ENCODE measurements at regions not wholly inside any gene's neighbourhood (a gene's known extent, or its start where the extent isn't known, plus 50 kb on each side); places are given as distances from the start of the nearest gene placed in this dataset.

DNA sequence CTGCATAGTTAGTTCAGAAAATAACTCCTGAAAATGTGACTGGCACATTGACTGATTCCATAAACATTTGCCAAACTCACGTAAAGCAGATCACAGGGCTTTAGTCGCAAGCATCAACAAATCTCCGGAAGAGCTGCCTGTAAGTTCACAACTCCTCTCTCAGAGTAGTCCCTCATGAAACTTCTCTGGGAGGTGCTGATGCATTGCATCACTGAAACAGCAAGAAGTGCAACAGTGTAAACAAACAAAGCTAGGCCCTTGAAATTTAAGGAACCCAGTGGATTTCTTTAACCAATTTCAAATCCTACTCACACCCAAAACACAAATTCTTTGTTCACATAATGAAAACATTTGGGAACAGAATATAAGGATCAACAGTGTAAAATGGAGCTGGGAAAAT lies 1691.7 kb upstream of the FLRT2 start:
- no peaks in the 10 kb centered on the region for H3K27me3 ChIP-seq
- 72 to 86% methylated on average over 3 of the region's 3 CpGs for WGBS, 2 donors
- H3K4me1 ChIP-seq: no peaks in the 10 kb centered on the region

DNA sequence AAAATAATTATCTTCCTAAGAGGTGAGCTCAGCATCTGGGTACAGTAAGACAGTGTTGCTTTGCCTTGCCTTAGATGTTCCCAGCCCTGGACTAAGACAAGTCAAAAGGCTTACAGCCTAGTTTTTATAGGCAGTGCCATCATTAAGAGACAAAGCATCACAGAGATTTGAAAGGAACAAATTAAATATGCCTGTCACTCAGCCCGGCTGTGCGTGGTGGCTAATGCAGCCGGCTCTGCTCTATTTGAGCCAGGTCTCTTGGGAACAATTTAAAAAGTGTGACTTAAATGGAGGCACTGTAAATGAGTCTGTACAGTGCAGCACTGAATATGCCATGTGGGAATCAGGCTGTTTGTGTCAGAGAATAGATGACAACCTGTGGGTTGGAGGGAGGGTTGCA lies 1687.4 kb upstream of the FLRT2 start:
- TF ChIP-seq, protein P1, sequence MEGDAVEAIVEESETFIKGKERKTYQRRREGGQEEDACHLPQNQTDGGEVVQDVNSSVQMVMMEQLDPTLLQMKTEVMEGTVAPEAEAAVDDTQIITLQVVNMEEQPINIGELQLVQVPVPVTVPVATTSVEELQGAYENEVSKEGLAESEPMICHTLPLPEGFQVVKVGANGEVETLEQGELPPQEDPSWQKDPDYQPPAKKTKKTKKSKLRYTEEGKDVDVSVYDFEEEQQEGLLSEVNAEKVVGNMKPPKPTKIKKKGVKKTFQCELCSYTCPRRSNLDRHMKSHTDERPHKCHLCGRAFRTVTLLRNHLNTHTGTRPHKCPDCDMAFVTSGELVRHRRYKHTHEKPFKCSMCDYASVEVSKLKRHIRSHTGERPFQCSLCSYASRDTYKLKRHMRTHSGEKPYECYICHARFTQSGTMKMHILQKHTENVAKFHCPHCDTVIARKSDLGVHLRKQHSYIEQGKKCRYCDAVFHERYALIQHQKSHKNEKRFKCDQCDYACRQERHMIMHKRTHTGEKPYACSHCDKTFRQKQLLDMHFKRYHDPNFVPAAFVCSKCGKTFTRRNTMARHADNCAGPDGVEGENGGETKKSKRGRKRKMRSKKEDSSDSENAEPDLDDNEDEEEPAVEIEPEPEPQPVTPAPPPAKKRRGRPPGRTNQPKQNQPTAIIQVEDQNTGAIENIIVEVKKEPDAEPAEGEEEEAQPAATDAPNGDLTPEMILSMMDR (IDR thresholded peaks at IDR 0.05): no peak
- TF ChIP-seq POLR2A (IDR thresholded peaks at IDR 0.05) (no peak), EP300 (IDR thresholded peaks at IDR 0.05) (no peak), POLR2AphosphoS5 (IDR thresholded peaks at IDR 0.05) (no peak)
- H3K36me3 ChIP-seq: no peaks in the 10 kb centered on the region
- no peaks in the 10 kb centered on the region for H3K9me3 ChIP-seq
- no peaks in the 10 kb centered on the region for H3K4me1 ChIP-seq
- no peak overlapping the region for H3K27ac ChIP-seq
- H3K4me3 ChIP-seq: no peak overlapping the region
- H3K27me3 ChIP-seq: no peaks in the 10 kb centered on the region
- 81 to 83% methylated on average over 3 of the region's 3 CpGs for WGBS, 2 donors
- no peak for DNase-seq
- no peak for ATAC-seq (ENCODE audit: low FRiP score in 2 of 2)

More for the DNA sequence above, 1691.7 kb upstream of the FLRT2 start:
- no peak overlapping the region for H3K4me3 ChIP-seq
- no peak for ATAC-seq (ENCODE audit: low FRiP score in 2 of 2)
- no peaks in the 10 kb centered on the region for H3K9me3 ChIP-seq
- no peaks in the 10 kb centered on the region for H3K36me3 ChIP-seq
- DNase-seq: no peak
- no peak for TF ChIP-seq POLR2A (IDR thresholded peaks at IDR 0.05)
- TF ChIP-seq, protein P1 (IDR thresholded peaks at IDR 0.05): no peak
- no peak for TF ChIP-seq POLR2AphosphoS5 (IDR thresholded peaks at IDR 0.05)
- TF ChIP-seq EP300 (IDR thresholded peaks at IDR 0.05): no peak
- no peak overlapping the region for H3K27ac ChIP-seq

DNA sequence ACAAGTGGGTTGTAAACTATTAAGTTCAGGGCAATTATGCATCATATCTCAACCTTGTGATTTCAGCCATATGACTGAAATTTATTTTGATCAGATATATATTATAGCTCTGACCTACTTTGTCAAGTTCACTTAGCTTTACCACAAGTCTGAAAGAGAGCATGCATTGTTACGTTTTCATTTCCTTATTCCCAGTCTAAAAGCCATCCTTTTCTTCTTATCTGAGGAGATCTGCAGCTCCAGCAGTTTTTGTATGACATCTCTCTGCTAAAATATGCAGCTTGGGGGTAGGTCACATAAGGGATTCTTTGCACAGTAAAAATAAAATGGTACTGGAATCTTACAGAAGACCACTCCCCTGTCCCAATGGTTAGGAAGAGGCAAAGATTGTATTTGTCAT lies 1682.8 kb upstream of the FLRT2 start:
- Histone ChIP-seq H3K4me1 (no peaks in the 10 kb centered on the region), H3K36me3 (no peaks in the 10 kb centered on the region), H3K4me3 (no peak overlapping the region), H3K9me3 (no peaks in the 10 kb centered on the region), H3K27me3 (no peaks in the 10 kb centered on the region), H3K27ac (no peak overlapping the region)
- DNase-seq (no peak), ATAC-seq (ENCODE audit: low FRiP score in 2 of 2) (no peak)
- WGBS, 2 donors: 52 to 59% methylated on average over 1 of the region's 1 CpG
- no peak for TF ChIP-seq POLR2A (IDR thresholded peaks at IDR 0.05)
- TF ChIP-seq, protein P1 (IDR thresholded peaks at IDR 0.05): no peak
- no peak for TF ChIP-seq EP300 (IDR thresholded peaks at IDR 0.05)
- TF ChIP-seq POLR2AphosphoS5 (IDR thresholded peaks at IDR 0.05): no peak

DNA sequence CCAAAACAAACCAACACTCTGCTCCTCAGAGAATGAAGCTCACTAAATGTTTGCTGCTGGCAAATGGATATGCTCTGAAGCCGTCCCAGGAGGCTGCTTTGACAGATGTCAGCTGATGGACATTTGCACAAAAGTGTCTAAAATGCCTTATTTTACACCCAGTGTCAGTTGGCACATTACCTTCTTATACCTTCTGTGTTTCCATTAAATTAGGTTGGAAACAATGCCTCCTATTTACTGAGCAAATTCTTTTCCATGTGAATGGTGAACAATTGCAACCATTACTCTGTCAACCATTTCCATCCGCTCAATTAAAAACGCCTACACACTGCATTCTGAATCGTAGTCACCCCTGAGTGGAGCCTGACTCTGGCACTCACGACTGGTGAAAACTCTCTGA lies 1679.9 kb upstream of the FLRT2 start:
- no peaks in the 10 kb centered on the region for H3K4me1 ChIP-seq
- ATAC-seq (ENCODE audit: low FRiP score in 2 of 2) (no peak), DNase-seq (no peak)
- no peaks in the 10 kb centered on the region for H3K36me3 ChIP-seq
- no peaks in the 10 kb centered on the region for H3K9me3 ChIP-seq
- WGBS, 2 donors: 69 to 70% methylated on average over 5 of the region's 5 CpGs
- no peaks in the 10 kb centered on the region for H3K27me3 ChIP-seq
- no peak overlapping the region for H3K27ac ChIP-seq
- H3K4me3 ChIP-seq: no peak overlapping the region
- TF ChIP-seq POLR2A (IDR thresholded peaks at IDR 0.05) (no peak), EP300 (IDR thresholded peaks at IDR 0.05) (no peak), POLR2AphosphoS5 (IDR thresholded peaks at IDR 0.05) (no peak)
- TF ChIP-seq, protein P1 (IDR thresholded peaks at IDR 0.05): no peak

DNA sequence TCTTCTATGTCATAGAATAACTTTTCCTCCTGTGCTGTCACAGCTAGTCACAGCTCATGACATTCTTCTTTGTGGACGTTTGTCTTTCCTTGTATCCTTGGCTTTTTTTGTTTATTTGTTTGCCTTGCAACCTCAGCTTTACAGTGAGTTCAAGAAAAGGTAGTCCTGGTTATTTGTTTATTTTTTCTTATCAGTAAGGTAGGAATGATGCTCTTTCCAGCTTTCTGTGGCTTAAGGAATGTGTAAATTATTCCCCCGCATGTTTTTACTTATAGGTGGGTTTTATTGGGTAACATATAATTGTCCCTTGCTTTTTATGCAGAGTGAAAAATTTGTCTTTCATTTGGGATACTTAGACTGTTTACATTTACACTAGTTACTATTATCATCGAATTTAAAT lies 1673.6 kb upstream of the FLRT2 start:
- ATAC-seq (ENCODE audit: low FRiP score in 2 of 2) (no peak), DNase-seq (no peak)
- H3K9me3 ChIP-seq: no peaks in the 10 kb centered on the region
- no peaks in the 10 kb centered on the region for H3K27me3 ChIP-seq
- H3K4me3 ChIP-seq: no peak overlapping the region
- WGBS, 2 donors: 50 to 59% methylated on average over 3 of the region's 3 CpGs
- no peaks in the 10 kb centered on the region for H3K4me1 ChIP-seq
- H3K27ac ChIP-seq: no peak overlapping the region
- no peaks in the 10 kb centered on the region for H3K36me3 ChIP-seq
- TF ChIP-seq, protein P1 (IDR thresholded peaks at IDR 0.05): no peak
- TF ChIP-seq POLR2A (IDR thresholded peaks at IDR 0.05): no peak
- no peak for TF ChIP-seq POLR2AphosphoS5 (IDR thresholded peaks at IDR 0.05)

All from upper lobe of left lung (tissue), 6 donors.